H7 (cell line): ENCODE measurements at regions not wholly inside any gene's neighbourhood (a gene's known extent, or its start where the extent isn't known, plus 50 kb on each side); places are given as distances from the start of the nearest gene placed in this dataset.

ENCODE experiments used
- DNase-seq: peaks from one replicate; pipeline ENCODE4 v3.0.0; 2012
- H3K27me3 ChIP-seq: 2 replicates; pipeline ENCODE4 v1.6.0; 2011; ENCODE audit warnings: mild to moderate bottlenecking, low read length; ENCODE audit not compliant: control insufficient read depth, insufficient read depth
- H3K36me3 ChIP-seq: replicated peaks from 2 replicates; pipeline ENCODE4 v1.5.1; 2011; ENCODE audit warnings: low read length; ENCODE audit not compliant: control insufficient read depth, insufficient read depth
- H3K4me3 ChIP-seq: 2 replicates; pipeline ENCODE4 v1.5.1; 2011; ENCODE audit warnings: low read depth, mild to moderate bottlenecking, control low read depth, low read length, moderate library complexity; ENCODE audit not compliant: insufficient read depth

DNA sequence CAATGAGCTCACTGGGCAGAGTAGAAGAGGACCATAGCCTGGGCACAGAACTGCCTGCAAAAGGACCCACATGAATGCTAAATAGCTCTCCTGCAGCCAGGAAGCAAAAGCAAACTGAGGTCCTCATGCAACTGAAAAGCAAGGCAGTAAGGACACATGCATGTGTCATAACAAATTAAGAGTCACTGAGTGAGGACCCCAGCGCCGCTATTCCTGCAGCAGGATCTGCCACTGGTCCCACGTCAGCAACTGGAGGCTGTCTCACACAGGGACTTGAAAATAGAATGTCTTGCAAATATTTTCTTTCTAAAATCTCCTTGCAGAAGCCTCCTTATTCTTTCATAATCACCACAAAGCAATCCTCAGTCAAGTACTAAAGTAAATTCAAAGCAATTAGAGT lies 559.6 kb upstream of the DAB1 start:
- Histone ChIP-seq H3K27me3 (no peaks in the 10 kb centered on the region), H3K36me3 (no peaks in the 10 kb centered on the region), H3K4me3 (no peak overlapping the region)
- DNase-seq, result no peak

DNA sequence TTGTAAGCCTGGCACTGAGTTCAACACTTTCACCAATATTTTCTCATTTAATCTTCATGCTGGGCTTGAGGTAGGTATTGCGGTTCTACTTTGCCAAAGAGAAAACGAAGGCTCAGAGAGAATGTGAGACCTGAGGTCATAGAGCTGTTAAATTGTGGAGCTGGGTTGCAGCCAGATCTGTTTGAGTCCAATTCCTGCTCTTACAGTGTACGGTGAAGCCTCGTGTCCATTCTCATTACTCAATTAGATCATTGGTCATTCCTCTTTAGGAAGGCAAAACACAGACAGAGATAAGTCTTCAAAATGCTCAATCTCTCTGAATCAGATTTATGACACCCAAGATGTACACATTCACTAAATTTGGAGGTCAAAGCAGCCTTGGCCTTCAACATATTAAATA lies 559.0 kb upstream of the DAB1 start:
- DNase-seq, result no peak
- Histone ChIP-seq H3K27me3 (no peaks in the 10 kb centered on the region), H3K36me3 (no peaks in the 10 kb centered on the region), H3K4me3 (no peak overlapping the region)

DNA sequence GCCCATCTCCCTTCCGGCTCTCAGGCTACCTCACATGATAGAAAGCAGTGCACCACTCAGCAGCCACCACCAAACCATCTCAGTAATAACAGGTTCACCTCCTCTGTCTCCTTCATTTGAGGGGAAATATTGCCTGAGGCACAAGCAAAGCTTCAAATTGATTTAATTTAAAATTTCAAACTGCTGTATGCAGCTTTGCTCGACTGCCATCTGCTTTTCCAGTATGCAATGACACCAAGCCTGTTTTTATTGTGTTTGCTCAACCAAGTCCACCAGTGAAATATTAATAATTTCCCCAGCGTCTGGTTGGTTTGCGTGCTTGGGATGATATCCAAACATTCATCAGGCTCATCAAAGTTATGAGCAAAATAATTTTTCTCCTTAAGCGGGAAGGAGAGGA lies 552.4 kb upstream of the DAB1 start:
- no peak overlapping the region for H3K4me3 ChIP-seq
- no peaks in the 10 kb centered on the region for H3K27me3 ChIP-seq
- no peaks in the 10 kb centered on the region for H3K36me3 ChIP-seq
- no peak for DNase-seq

DNA sequence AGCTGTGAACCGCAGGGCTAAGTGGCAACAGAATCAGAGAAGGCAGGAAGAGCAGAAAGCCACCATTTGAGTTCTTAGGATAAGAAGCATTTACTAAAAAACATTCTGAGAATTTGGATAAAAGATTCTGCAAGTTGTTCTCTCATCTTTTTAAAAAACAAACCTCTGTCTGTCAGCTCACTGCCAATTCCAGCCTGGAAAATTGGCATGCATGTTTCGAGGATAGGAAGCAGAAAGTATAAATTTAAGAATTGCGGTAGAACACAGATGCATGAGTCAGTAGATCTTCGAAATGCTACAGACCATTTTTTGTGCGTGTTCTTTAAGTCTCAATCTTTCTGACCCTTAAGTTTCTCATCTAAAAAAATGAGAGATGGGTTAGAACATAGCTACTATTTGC lies 544.5 kb upstream of the DAB1 start:
- no peak for DNase-seq
- H3K27me3 ChIP-seq, result no peaks in the 10 kb centered on the region
- no peaks in the 10 kb centered on the region for H3K36me3 ChIP-seq
- H3K4me3 ChIP-seq, result no peak overlapping the region

DNA sequence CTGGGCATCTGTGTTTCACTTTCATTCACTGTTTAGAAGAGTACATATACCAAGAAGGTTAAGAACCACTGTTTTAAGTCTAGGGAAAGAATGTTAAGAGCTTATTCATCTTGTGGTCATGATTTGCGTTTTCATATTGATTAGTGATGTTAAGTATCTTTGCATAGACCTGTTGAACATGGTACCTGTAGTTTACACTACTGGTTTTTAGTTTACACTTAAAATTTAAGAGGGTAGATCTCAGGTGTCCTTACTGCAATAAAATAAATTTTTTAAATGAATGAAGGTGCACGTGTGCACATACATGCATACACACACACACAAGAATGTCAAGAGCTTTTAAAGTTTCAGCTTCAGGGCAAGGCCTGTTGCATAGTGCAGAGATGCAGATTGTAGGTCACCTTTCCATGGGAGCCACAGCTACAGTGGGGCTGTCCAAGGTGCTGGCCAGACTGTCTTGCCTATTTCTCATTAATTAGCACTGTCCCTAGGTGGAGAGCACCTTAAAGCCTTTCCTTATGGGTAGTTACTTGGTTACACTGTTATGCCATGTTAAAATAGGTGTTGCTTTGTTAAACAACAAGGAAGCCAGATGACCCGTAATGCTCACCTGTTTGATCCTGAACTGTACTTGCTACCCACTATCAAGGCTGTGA lies 543.0 kb upstream of the DAB1 start:
- Histone ChIP-seq H3K27me3 (no peaks in the 10 kb centered on the region), H3K36me3 (no peaks in the 10 kb centered on the region), H3K4me3 (no peak overlapping the region)
- peak; percentile 22 for DNase-seq

DNA sequence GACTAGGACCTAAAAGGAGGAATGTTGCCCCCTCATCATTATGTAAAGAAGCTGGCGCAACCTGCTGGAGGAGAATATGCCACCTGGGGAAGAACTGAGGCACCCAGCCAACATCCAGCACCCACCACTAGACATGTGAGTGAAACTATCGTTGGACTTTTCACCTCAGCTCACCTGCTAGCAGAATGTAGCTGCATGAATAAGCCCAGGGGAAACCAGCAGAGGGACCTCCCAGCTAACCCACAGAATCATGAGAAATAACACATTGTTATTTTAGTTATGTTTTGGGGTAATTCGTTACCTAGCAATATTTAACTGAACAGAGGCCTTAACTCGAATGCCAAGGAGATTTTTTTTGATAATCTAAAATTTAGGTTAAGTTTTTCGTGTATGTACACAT lies 542.5 kb upstream of the DAB1 start:
- H3K27me3 ChIP-seq, result no peaks in the 10 kb centered on the region
- no peak for DNase-seq
- H3K4me3 ChIP-seq, result no peak overlapping the region
- H3K36me3 ChIP-seq, result no peaks in the 10 kb centered on the region

DNA sequence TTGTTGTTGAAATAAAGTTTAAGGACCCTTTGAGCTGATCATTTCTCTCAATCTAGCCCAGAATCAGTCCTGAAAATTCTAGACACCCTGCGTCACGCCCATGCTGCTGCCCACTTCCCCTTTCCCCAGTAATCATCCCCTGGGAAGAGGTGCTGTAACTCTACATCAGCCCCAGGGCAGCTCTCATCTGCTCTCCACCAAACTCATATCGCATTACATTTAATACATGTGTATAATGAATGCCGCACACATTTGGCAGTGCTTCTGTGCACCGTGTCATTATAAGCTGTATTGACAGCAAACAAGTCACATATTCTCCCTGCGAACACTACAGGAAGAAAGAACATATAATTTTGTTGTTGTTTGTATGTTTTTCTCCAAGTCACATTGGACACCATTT lies 539.7 kb upstream of the DAB1 start:
- no peak overlapping the region for H3K4me3 ChIP-seq
- H3K27me3 ChIP-seq, result no peaks in the 10 kb centered on the region
- no peaks in the 10 kb centered on the region for H3K36me3 ChIP-seq
- DNase-seq, result no peak

DNA sequence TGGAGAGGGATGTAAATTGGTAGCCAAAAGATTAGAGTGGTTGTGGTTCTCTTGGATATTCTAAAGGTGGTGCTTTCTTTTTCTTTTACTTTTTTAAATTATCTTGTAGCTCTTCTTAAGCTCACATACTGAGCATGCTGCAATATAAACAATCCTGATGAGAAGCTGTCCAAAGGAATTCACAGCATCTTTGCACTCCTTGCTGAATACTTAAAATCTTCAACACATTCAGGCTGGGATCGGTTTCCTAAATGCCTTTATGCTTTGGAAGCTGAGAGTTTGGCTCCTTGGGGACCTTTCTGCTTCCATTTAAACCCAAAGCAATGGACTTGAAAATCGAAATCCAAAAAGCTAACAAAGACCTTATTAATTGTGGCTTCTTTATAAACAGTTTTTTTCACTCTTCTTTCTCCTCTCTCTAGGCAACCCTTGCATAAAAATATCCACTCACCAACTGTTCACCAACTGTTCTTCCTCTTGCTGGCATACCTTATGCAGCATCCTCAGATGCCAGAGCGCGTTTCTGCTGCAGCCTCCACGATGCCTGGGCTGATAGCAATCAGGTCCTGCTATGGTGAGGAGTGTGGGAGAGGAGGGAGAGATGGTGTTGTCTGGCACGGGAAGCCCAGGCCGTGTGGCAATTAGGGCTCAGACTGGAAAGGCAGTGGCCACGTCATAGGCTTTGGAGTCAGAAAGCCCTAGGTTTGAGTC lies 535.8 kb upstream of the DAB1 start:
- DNase-seq, result no peak
- Histone ChIP-seq H3K27me3 (no peaks in the 10 kb centered on the region), H3K4me3 (no peak overlapping the region), H3K36me3 (no peaks in the 10 kb centered on the region)

DNA sequence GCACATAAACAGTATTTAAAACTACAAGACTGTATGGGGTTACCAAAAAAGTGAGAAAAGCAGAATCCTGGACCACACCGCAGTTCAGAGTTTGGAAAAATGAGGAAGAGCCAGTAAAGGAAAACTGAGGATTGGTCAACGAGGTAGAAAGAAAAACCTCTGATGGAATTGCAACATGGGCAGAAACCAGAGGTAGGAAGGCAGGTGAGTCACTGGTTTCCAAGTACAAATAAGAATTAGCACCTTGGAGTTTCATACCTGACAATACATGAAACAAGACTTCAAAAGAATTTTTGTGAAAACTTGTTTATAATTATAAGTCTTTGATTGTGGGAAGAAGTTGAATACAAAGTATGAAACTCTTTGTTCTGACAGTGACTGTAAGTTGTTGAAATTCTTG lies 533.7 kb upstream of the DAB1 start:
- Histone ChIP-seq H3K4me3 (no peak overlapping the region), H3K36me3 (no peaks in the 10 kb centered on the region), H3K27me3 (no peaks in the 10 kb centered on the region)
- DNase-seq, result no peak

DNA sequence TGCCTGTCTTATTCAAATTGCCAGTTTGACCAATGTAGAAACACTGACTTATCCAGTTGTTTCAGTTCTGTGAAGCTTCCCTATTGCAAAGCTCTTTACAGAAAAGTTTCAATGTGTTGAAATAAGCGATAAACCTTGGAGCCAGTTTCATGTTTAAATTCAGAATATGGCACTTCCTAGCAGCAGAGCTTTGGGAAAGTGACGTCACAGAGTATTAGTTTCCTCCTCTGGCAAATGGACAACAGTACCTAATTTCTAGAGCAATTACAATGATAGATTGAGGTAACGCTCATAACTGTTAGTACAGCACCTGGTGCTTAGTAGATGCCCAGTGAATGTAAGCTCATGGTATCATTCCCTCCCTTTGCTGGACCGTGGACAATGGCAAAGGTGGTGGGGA lies 527.5 kb upstream of the DAB1 start:
- Histone ChIP-seq H3K4me3 (no peak overlapping the region), H3K36me3 (no peaks in the 10 kb centered on the region), H3K27me3 (no peaks in the 10 kb centered on the region)
- no peak for DNase-seq

DNA sequence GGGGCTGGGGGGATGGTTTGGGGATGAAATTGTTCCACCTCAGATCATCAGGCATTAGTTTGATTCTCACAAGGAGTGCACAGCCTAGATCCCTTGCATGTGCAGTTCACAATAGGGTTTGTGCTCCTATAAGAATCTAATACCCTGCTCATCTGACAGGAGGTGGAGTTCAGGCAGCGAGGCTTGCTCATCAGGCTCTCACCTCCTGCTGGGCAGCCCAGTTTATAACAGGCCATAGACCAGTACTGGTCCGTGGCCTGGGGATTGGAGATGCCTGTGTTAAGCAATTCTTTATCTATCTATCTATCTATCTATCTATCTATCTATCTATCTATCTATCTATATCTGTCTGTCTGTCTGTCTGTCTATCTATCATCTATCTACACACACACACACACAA lies 525.3 kb upstream of the DAB1 start:
- no peak for DNase-seq

DNA sequence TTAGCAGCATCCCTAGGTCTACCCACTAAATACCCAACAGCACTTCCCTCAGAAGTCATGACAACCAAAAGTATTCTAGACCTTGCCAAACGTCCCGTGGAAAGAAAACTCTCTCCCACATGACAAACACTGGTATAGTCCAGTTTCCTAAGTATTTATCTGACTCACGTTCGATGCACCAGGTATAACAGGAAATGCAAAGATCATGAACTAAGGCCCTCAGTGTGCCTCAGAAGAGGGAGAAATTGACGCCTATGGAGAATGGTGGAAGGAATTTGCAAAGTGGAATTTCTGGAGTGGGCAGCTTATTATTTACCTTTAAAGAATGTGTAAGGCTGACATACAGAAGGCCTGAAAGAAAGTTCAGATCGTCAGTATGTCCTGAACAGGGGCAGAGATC lies 523.6 kb upstream of the DAB1 start:
- H3K36me3 ChIP-seq, result no peaks in the 10 kb centered on the region
- no peaks in the 10 kb centered on the region for H3K27me3 ChIP-seq
- DNase-seq, result no peak
- H3K4me3 ChIP-seq, result no peak overlapping the region

More for the DNA sequence above, 525.3 kb upstream of the DAB1 start:
- no peak overlapping the region for H3K4me3 ChIP-seq
- H3K36me3 ChIP-seq, result no peaks in the 10 kb centered on the region
- no peaks in the 10 kb centered on the region for H3K27me3 ChIP-seq

DNA sequence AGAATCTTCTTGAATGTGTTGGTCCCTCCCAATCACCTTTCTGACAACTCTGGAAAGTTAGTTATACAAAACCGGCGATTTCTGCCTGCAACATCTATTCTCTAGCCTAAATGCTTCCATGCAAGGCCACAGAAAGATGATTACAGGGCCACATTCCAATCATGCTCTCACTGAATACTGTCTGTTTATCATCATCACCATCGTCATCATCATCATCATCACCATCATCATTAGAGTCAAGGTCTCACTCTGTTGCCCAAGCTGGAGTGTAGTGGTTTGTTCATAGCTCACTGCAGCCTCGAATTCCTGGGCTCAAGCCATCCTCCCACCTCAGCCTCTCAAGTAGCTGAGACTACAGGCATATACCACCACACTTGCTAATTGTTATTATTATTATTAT lies 521.2 kb upstream of the DAB1 start:
- DNase-seq, result no peak
- Histone ChIP-seq H3K4me3 (no peak overlapping the region), H3K36me3 (no peaks in the 10 kb centered on the region), H3K27me3 (no peaks in the 10 kb centered on the region)

DNA sequence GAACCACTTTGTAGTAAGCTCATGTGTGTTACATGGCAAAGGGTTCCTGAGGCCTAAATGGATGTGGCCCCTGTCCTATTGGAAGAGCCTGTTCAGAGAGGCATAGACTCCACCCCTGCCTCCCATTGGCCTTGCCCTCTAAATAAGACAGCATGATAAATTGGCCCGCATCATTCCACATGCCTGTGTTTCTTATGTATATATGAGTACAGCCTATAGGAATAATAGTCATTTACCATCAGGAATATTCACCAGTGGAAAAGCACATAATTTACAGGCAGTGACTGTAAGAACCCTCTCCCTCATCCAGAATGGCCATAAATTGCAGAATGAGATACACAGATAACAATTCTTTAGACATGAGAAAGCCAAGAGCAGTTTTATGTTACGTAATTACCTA lies 519.5 kb upstream of the DAB1 start:
- H3K27me3 ChIP-seq, result no peaks in the 10 kb centered on the region

DNA sequence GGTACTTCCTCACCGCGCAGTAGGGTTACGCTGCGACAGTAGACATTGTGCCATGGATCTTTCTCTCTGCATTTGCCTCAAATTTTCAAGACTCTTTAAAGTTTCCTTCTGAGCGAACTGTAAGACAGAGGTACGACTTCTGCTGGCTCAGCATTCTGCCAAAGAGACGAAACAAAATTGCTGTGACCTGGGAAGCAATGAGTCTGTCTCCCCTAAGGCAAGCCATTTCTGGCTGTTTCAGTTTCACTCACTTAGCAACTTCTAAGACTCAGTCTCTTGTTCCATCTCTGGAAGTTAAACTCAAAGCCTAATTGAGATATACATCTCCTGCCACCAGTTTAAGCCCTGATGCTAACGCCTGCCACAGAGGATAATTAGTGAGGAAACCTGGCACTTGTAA lies 510.9 kb upstream of the DAB1 start:
- Histone ChIP-seq H3K36me3 (no peaks in the 10 kb centered on the region), H3K4me3 (no peak overlapping the region), H3K27me3 (no peaks in the 10 kb centered on the region)
- DNase-seq, result no peak

More for the DNA sequence above, 519.5 kb upstream of the DAB1 start:
- Histone ChIP-seq H3K36me3 (no peaks in the 10 kb centered on the region), H3K4me3 (no peak overlapping the region)
- DNase-seq, result no peak

DNA sequence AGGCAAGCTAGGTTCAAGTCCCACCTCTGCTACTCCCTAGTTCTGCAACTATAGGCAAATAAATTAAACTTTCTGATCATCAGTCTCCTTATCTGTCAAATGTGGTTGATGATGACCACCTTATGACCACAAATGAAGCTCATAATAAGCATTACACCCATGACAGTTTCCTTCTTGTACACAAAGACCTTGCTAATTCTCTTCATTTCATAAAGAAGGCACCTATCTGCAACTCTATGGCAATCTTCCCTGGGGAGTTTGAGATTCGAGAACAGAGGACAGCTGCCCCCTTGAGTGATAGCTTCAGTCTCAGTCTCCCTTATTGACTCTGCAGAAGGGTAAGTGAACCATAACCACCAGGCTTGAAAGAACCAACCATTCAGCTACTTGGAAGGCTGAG lies 503.1 kb upstream of the DAB1 start:
- Histone ChIP-seq H3K36me3 (no peaks in the 10 kb centered on the region), H3K27me3 (no peaks in the 10 kb centered on the region), H3K4me3 (no peak overlapping the region)
- no peak for DNase-seq
